D721Med (cell line): ENCODE measurements at regions not wholly inside any gene's neighbourhood (a gene's known extent, or its start where the extent isn't known, plus 50 kb on each side); places are given as distances from the start of the nearest gene placed in this dataset.

ENCODE experiments used
- DNase-seq: peaks from one replicate; pipeline ENCODE4 v3.0.0; 2011; ENCODE audit warnings: low spot score; ENCODE audit not compliant: insufficient read length
- FAIRE-seq: peaks from 2 replicates; lab custom pipeline; 2011; peaks lifted over from hg19 to GRCh38; lab: Jason Lieb, UNC
- TF ChIP-seq, protein P1 (sequence below): IDR thresholded peaks from 2 replicates; pipeline ENCODE4 v1.5.1; 2012; ENCODE audit warnings: mild to moderate bottlenecking, control low read depth; ENCODE audit not compliant: insufficient read depth; ENCODE audit errors: missing control alignments

DNA sequence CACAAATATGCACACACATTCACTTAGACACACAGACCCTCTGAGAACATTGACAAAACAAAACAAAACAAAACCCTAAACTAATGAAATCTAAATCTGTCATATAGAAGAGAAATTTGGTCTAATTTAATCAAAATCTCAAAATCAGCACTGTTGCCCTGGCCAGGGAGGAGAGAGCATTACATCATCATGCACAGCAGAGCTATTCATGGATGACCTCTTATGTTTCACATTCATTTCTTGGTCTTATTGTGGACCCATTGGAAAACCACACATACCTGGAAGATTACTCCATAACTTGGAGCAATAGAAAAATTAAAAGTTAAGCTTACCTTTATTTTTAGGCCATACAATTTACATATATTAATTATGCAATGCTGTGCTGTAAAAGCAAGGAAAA, 1223.6 kb upstream of the GJE1 start:
- DNase-seq (no peak), FAIRE-seq (no peak)
- TF ChIP-seq, protein P1, sequence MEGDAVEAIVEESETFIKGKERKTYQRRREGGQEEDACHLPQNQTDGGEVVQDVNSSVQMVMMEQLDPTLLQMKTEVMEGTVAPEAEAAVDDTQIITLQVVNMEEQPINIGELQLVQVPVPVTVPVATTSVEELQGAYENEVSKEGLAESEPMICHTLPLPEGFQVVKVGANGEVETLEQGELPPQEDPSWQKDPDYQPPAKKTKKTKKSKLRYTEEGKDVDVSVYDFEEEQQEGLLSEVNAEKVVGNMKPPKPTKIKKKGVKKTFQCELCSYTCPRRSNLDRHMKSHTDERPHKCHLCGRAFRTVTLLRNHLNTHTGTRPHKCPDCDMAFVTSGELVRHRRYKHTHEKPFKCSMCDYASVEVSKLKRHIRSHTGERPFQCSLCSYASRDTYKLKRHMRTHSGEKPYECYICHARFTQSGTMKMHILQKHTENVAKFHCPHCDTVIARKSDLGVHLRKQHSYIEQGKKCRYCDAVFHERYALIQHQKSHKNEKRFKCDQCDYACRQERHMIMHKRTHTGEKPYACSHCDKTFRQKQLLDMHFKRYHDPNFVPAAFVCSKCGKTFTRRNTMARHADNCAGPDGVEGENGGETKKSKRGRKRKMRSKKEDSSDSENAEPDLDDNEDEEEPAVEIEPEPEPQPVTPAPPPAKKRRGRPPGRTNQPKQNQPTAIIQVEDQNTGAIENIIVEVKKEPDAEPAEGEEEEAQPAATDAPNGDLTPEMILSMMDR, result no peak

DNA sequence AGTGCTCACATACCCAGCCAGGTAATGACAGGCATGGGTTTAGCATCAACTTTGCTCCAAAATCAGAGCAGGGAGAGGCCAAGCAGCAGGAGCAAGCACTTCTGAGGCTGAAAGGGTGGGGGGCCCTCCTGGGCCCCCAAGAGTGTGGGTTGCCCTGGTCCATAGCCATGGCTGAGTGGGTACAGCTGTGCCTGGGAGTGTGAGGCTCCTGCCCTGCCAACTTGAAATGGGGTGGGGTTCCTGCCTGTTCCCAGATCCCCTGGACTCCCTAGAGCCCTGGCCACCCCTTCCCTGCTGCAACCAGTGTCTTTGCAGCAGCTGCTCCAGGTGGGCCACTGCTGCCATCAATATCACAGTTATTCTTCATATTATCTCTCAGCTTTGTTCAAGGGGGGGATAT, 1224.2 kb upstream of the GJE1 start:
- DNase-seq (no peak), FAIRE-seq (no peak)
- TF ChIP-seq, protein P1, result no peak

DNA sequence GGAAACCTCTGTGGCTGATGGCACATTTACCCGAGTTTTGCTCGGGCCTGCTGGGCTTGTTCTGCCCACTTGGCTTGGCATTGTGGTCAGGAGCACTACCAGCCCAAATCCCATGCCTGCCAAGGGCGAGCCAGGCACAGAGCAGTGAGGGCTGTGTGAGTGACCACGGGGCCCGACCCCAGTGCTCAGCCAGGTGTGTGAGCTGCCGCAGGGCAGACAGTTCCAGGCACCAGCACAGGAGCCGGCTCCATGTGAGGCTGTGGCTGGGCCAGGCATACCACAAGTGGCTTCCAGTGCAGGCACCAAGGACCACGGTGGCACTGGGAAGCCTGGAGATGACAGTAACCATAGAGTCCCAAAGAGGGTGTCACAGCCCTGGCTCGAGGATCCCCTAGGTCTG, 1225.5 kb upstream of the GJE1 start:
- DNase-seq (no peak), FAIRE-seq (no peak)
- TF ChIP-seq, protein P1, result no peak

DNA sequence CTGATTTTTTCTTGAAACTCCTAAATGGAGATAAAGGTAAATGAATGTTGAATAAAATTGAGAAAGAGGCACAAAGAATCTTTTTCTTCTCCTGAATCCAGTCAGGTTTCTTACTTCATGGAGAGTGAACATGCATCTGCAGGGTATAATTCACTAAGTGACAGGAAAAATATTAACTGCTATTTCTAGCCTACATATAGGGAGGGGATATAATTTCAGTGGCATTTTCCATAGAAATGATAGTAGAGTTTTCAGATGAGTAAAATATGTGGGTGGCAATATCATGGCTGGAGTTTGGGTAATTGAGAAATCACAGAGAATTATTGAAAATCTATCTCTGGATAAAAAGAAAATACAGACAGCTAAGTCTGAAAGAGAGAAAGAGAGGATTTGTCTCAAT, 1227.0 kb upstream of the GJE1 start:
- TF ChIP-seq, protein P1, result no peak
- FAIRE-seq (no peak), DNase-seq (no peak)

DNA sequence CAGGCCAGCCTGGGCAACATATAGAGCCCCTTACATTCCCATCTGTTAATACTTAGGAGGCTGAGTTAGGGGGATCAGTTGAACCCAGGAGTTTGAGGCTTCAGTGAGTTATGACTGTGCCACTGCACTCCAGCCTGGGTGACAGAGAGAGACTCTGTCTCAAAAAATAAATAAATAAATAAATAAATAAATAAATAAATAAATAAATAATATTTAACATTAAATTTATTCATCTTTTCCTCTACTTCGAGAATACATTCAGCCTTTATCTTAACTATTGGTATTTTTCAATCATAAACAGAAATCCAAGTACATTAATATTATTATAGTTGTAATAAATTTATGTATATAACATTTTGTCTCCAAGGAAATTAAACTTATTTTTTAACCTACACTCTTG, 1227.7 kb upstream of the GJE1 start:
- TF ChIP-seq, protein P1, result no peak
- DNase-seq, result no peak
- no peak for FAIRE-seq

DNA sequence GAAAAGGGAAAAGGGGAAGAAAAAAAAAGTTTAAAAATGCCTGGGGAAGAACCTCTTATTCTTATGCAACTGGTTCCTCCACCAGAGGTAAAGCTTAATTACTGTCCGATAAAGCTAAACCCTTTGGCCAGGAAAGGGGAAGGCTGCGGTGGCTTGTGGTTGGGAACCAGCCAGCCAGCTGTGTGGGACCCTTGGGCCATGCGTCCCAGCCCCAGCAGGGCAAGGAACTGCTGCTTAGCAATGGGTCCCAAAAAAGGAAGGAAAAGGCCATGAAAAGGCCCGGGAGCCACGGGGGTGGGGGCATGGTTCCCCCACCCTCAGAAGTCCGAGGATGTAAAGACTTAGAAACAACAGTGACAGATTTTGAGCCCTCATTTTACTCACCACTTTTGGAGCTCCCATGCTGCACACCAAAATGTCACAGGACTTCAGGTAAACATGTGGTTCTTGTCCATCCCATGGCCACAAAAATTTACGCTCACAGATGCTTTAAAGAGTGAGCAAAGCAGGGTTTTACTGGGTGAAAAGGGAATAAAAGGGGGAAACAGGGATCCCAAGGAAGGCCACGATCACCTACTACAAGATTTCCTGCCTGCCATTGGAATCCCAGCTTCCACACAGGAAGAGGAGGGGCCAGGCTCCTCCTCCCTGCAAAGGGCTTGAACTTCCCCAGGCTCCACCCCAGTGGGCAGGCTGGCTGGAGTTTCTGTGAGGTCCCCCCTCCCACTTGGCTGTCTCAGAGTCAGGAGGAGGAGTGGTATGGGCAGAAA, 1234.7 kb upstream of the GJE1 start:
- DNase-seq (no peak), FAIRE-seq (no peak)
- TF ChIP-seq, protein P1, result no peak

DNA sequence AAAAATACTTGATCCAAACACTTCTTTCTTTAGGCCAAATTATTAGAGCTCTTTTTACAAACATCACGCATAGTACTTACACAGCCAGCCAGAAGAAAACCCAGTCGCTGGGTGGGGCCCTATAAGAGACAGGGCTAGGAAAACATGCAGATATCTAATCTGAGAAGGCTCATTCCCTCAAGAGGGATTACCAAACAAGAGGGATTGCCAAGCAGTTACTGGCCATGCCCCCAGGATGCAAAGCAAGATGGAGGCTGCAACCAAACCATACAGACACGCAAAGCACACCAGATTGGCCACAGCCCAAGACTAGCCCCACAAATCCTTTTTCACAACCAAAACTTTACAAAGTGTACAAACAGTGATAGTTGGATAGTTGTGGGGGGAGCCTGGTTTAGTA, 1235.4 kb upstream of the GJE1 start:
- no peak for FAIRE-seq
- TF ChIP-seq, protein P1, result no peak
- no peak for DNase-seq
